ENCODE measurements at regions not wholly inside any gene's neighbourhood (a gene's known extent, or its start where the extent isn't known, plus 50 kb on each side); places are given as distances from the start of the nearest gene placed in this dataset.

DNA sequence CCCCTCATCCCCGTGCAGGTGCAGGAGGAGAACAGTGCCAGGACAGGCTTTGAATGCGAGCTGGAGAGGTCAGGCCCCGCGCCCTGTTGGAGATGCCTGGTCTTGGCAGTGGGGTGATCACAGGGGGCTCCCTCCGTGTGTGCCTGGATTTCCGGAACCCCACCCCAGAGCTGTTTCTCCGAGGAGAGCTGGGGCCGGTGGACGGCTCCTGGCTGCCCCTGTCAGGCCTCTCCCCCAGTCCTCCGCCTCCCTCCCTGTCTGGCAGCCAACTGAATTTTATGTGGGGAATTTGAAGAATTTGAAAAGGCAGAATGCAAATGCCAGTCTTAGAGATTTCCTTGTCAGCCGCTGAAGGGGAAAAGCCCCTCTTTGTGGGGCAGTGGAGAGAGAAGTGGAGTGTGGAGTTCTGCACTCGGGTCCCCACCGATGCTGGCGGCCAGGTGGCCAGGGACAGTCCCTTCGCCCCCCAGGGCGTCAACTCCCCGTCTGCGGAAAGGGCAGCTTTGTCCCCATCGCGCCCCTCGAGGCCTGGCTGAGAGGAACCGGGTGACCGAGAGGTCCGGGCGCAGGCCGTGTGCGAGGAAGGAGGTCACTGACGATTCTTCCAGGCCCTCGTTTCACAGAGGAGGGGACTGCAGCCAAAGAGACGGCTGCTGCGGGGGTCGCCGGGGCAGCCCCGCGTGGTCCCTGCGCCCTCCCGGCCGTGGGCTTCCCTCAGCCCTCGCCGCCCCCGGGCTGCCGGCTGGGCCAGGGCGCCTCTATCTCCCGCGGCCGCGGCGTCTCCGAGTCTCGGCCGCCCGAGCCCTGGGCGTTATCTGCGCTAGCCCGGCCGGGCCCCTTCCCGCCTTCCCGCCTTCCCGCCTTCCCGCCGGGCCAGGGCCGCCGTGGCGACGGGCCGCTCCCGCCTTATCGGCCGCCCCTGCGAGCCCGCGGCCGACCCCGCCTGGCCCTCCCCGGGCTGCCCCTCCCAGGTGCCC, 56.0 kb upstream of the LCTL start:
- no peak for DNase-seq (ENCODE audit: low spot score)

DNA sequence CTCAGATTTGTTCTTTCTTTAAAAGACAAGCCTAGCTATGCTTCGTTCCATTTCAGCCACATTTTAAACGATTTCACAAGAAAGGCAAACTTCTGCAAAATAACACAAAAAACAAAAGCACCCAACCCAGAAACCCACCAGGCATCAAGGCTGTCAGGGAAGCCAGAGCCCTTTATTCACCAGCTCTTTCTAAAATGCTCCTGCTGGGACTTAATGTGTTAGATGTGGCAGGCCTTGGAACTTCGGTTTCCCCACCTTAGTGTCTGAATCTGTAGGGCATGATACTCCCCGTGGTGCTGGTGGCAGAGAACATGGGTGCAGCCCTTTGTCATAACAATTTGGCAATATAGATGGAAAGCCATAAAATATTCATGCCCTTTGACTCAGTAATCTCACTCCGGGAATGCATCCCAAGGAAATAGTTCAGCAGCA, 56.8 kb upstream of the LCTL start:
- TF ChIP-seq, protein P1, sequence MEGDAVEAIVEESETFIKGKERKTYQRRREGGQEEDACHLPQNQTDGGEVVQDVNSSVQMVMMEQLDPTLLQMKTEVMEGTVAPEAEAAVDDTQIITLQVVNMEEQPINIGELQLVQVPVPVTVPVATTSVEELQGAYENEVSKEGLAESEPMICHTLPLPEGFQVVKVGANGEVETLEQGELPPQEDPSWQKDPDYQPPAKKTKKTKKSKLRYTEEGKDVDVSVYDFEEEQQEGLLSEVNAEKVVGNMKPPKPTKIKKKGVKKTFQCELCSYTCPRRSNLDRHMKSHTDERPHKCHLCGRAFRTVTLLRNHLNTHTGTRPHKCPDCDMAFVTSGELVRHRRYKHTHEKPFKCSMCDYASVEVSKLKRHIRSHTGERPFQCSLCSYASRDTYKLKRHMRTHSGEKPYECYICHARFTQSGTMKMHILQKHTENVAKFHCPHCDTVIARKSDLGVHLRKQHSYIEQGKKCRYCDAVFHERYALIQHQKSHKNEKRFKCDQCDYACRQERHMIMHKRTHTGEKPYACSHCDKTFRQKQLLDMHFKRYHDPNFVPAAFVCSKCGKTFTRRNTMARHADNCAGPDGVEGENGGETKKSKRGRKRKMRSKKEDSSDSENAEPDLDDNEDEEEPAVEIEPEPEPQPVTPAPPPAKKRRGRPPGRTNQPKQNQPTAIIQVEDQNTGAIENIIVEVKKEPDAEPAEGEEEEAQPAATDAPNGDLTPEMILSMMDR (IDR thresholded peaks at IDR 0.05; ENCODE audit: extremely low read depth, insufficient read depth, missing control alignments), result no peak
- DNase-seq (ENCODE audit: low spot score), result no peak
- in situ Hi-C loops (cut with MboI; ENCODE audit: low pct_unique_long_range_greater_than_20kb, low sequenced_read_pairs, unreplicated experiment), result no loop called here

More for the DNA sequence above, 56.0 kb upstream of the LCTL start:
- TF ChIP-seq, protein P1 (IDR thresholded peaks at IDR 0.05; ENCODE audit: extremely low read depth, insufficient read depth, missing control alignments), result no peak
- in situ Hi-C loops (cut with MboI; ENCODE audit: low pct_unique_long_range_greater_than_20kb, low sequenced_read_pairs, unreplicated experiment), result no loop called here

DNA sequence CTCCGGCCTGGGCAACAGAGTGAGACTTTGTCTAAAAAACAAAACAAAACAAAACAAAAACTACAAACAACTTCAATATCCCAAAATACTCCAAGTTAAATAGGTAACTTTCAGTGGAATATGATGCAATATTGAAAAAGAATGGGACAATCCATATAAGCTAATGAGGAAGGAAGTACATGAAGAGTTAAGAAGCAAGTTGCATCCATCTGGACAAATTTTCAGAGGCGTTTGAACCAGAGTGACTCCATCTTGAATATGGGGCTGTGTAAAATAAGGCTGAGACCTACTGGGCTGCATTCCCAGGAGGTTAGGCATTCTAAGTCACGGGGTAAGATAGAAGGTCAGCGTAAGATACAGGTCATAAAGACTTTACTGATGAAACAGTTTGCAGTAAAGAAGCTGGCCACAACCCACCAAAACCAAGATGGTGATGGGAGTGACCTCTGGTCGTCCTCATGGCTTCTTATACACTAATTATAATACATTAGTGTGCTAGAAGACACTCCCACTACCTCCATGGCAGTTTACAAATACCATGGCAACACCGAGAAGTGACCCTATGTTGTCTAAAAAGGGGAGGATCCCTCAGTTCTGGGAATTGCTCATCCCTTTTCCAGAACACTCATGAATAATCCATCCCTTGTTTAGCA, 58.1 kb upstream of the LCTL start:
- TF ChIP-seq, protein P1 (IDR thresholded peaks at IDR 0.05; ENCODE audit: extremely low read depth, insufficient read depth, missing control alignments), result no peak
- DNase-seq (ENCODE audit: low spot score), result no peak
- in situ Hi-C loops (cut with MboI; ENCODE audit: low pct_unique_long_range_greater_than_20kb, low sequenced_read_pairs, unreplicated experiment), result no loop called here

DNA sequence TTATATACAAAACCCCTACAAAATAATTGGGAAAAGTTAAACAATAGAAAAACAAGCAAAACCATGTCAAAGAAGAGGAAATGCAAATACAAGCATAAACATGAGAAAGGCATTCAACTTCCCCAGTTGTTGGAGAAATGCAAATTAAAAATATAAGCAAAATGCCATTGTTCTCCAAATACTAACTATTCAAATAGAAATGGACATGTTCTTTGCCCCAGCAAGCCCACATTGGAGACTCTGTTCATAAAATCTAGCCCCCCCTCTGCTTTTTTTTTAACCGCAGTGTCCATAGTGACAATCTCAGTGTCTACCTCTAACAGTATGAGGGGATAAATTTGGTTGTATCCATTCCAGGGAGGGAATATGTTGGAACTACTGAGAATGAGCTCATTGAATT, 59.7 kb upstream of the LCTL start:
- TF ChIP-seq, protein P1 (IDR thresholded peaks at IDR 0.05; ENCODE audit: extremely low read depth, insufficient read depth, missing control alignments), result no peak
- DNase-seq (ENCODE audit: low spot score), result no peak
- in situ Hi-C loops (cut with MboI; ENCODE audit: low pct_unique_long_range_greater_than_20kb, low sequenced_read_pairs, unreplicated experiment), result no loop called here

DNA sequence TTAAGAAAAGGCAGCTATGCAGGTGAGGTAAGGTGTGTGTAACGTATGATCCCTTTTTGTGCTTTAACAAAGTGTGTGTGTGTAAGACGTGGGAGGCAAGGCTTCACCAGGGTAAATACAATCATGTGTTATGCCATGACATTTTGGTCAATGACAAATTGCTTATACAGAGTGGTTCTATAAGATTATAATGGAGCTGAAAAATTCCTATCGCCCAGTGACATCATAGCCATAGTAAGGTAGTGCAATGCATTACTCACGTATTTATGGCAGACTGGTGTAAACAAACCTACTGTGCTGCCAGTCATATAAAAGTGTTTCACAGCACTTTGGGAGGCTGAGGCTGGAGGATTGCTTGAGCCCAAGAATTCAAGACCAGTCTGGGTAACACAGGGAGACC, 60.2 kb upstream of the LCTL start:
- TF ChIP-seq, protein P1 (IDR thresholded peaks at IDR 0.05; ENCODE audit: extremely low read depth, insufficient read depth, missing control alignments), result no peak
- DNase-seq (ENCODE audit: low spot score), result no peak
- in situ Hi-C loops (cut with MboI; ENCODE audit: low pct_unique_long_range_greater_than_20kb, low sequenced_read_pairs, unreplicated experiment), result no loop called here

DNA sequence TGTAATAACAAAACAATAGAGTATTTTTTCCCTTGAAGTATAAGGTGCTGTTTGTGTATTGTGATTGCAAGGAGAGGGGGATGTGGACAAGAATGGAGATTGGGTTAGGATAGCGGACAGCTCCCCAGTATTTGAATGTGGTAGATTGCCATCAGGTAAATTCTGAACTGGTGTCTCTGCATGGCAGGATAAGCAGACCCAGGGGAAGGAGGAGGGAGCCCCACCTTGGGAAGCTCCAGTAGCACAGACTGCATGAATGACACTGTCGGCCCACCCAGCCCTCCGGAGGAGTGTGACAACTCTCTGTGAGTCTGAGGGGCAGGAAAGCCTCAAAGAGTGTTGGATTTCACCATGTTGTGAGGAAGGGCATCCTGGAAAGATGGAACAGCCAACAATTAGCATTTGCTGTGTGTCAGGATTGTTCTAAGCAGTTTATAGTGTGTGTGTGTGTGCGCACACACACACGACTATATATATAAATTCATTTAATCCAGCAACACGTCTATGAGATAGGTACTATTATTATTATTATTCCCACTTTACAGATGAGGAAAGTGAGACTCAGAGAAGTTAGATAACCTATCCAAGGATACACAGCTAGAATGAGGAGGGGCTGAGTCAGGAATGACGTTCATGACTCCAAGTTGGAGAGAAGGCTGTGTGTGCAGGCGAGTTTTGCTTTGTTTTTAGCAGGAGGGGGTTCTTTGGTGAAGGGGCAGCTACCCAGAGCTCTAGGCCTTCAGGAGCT, 63.4 kb upstream of the LCTL start:
- DNase-seq (ENCODE audit: low spot score), result no peak
- TF ChIP-seq, protein P1 (IDR thresholded peaks at IDR 0.05; ENCODE audit: extremely low read depth, insufficient read depth, missing control alignments), result no peak
- in situ Hi-C loops (cut with MboI; ENCODE audit: low pct_unique_long_range_greater_than_20kb, low sequenced_read_pairs, unreplicated experiment), result no loop called here
